ENCODE measurements at regions not wholly inside any gene's neighbourhood (a gene's known extent, or its start where the extent isn't known, plus 50 kb on each side); places are given as distances from the start of the nearest gene placed in this dataset.

DNA sequence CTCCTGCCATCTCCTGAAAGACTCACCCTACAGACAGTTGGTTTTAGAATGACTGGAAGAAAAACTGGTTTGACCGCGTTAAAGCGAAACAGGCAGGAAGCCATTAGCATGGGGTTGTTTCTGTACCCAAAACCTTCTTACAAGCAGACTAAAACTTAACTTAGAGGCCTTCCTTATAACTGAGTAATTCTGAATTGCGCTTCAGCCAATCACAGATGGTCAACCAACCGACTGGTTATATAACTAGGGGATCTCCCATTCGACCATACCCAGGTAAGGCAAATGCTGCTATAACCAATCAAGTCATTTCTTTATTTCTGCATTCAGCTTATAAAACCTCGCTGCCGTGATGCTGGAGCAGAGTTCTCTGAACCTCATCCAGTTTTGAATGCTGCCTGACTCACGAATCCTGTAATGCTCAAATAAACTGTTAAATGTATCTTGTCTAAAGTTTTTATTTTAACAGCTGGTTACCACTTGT is 87.8 kb upstream of the DRD2 start:
- DNase-seq = peak; percentile 2 to 30
- Mint-ChIP-seq H3K36me3 (ENCODE audit: insufficient read depth in 2 of 2) (no peaks in the 10 kb centered on the region), H3K27me3 (ENCODE audit: low read depth) (peaks cover 36% of the 10 kb centered on the region), H3K4me3 (peak overlapping the region in 1 of 2 donors; percentile 32), H3K4me1 (ENCODE audit: low read depth) (no peaks in the 10 kb centered on the region), H3K9me3 (no peaks in the 10 kb centered on the region), H3K27ac (peak overlapping the region; percentile 16)
- ATAC-seq (replicated peaks in 1 of 2) = peak; percentile 77 to 86

- Mint-ChIP-seq H3K4me1 (ENCODE audit: low read depth) (no peaks in the 10 kb centered on the region), H3K27ac (no peak overlapping the region), H3K27me3 (ENCODE audit: low read depth) (peaks cover 36% of the 10 kb centered on the region), H3K36me3 (ENCODE audit: insufficient read depth in 2 of 2) (no peaks in the 10 kb centered on the region), H3K4me3 (peak overlapping the region in 1 of 2 donors; percentile 32), H3K9me3 (no peaks in the 10 kb centered on the region)
- DNase-seq = no peak
- peak; percentile 54 to 55 for ATAC-seq (replicated peaks in 1 of 2)
These were observed 87.4 kb upstream of the DRD2 start for GRCh38 chr11:113562576-113562975.

DNA sequence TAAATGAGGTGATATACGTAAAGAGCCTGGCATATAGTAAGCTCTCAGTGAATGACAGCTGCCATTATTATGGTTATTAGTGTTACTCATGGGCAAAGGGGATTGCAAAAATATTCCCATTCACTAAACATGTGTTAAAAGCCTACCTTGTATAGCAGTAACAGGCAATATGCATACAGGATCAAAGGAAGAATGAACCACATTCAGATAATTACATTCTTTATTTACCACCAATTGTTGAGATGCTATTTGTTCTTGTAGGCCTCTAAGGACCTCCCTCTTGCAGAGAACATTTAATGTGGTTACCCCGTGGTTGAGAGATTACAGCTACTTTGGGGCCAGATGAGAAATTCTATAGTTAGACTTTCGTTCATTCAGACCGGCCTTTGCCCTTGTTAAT is 82.7 kb upstream of the DRD2 start:
- Mint-ChIP-seq H3K27me3 (ENCODE audit: low read depth) (peaks cover 18% of the 10 kb centered on the region), H3K9me3 (no peaks in the 10 kb centered on the region), H3K4me3 (no peak overlapping the region), H3K27ac (no peak overlapping the region), H3K4me1 (ENCODE audit: low read depth) (no peaks in the 10 kb centered on the region), H3K36me3 (ENCODE audit: insufficient read depth in 2 of 2) (no peaks in the 10 kb centered on the region)
- DNase-seq = no peak
- ATAC-seq (replicated peaks in 1 of 2) = no peak

- no peaks in the 10 kb centered on the region for H3K9me3 Mint-ChIP-seq
- H3K4me1 Mint-ChIP-seq (ENCODE audit: low read depth) = no peaks in the 10 kb centered on the region
- no peaks in the 10 kb centered on the region for H3K36me3 Mint-ChIP-seq (ENCODE audit: insufficient read depth in 2 of 2)
- H3K27me3 Mint-ChIP-seq (ENCODE audit: low read depth) = peaks cover 35% of the 10 kb centered on the region
- no peak overlapping the region for H3K4me3 Mint-ChIP-seq
- ATAC-seq (replicated peaks in 1 of 2) (no peak), DNase-seq (no peak)
- no peak overlapping the region for H3K27ac Mint-ChIP-seq
These were observed 80.8 kb upstream of the DRD2 start for GRCh38 chr11:113556036-113556435.

DNA sequence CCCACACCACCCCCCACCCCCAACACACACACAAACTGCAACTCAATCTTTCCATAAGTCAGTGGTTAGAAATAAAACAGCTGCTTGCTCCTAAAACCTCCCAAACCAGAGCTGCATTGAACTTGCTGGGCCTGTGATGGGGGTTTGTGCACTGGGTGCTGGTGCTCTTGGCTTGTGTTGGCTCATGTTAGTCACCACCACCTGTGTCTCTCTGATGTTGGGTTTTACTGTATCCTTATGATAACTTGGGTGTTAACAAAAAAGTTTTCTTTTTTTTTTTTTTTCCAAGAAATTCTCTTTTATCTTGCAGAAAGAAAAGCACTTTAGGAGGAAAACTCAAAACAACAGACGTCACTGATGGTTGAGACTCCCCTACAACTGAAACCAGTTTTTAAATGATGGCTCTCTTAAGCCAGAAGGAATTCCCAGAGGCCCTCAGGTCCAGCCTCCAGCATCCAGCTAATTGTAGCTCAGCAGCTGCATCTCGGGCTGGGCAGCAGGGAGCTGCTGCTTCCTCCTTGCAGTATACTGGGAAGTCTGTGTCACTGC is 79.9 kb upstream of the DRD2 start:
- H3K4me1 Mint-ChIP-seq (ENCODE audit: low read depth) = no peaks in the 10 kb centered on the region
- H3K36me3 Mint-ChIP-seq (ENCODE audit: insufficient read depth in 2 of 2) = no peaks in the 10 kb centered on the region
- ATAC-seq (replicated peaks in 1 of 2) (peak in 1 of 2 donors; percentile 39), DNase-seq (no peak)
- H3K27ac Mint-ChIP-seq = no peak overlapping the region
- no peak overlapping the region for H3K4me3 Mint-ChIP-seq
- no peaks in the 10 kb centered on the region for H3K9me3 Mint-ChIP-seq
- peaks cover 44% of the 10 kb centered on the region for H3K27me3 Mint-ChIP-seq (ENCODE audit: low read depth)

GRCh38 chr11:113554526-113554925 is 79.3 kb upstream of the DRD2 start:
- Mint-ChIP-seq H3K27me3 (ENCODE audit: low read depth) (peaks cover 50% of the 10 kb centered on the region), H3K36me3 (ENCODE audit: insufficient read depth in 2 of 2) (no peaks in the 10 kb centered on the region), H3K27ac (no peak overlapping the region), H3K9me3 (no peaks in the 10 kb centered on the region), H3K4me3 (no peak overlapping the region), H3K4me1 (ENCODE audit: low read depth) (no peaks in the 10 kb centered on the region)
- no peak for DNase-seq
- no peak for ATAC-seq (replicated peaks in 1 of 2)

DNA sequence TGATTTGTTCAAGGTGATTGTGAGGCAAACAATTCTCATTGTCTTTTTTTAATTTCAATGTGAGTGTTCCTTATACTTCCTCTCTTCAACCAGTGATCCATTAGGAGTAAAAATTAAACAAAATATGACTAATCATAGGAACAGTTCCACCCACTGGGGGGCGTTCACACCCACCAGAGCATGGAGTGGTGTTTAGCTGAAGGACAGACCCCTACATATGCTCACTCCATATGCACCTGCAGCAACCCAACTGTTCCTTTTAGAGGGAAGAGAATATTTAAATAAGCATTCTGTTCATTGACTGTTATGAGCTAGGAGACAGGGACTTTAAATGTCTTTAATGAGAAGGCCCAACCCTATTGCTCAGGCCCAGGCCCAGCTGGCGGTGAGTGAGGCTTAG is 78.7 kb upstream of the DRD2 start:
- Mint-ChIP-seq H3K27ac (no peak overlapping the region), H3K4me1 (ENCODE audit: low read depth) (no peaks in the 10 kb centered on the region), H3K9me3 (no peaks in the 10 kb centered on the region), H3K27me3 (ENCODE audit: low read depth) (peaks cover 56% of the 10 kb centered on the region), H3K36me3 (ENCODE audit: insufficient read depth in 2 of 2) (no peaks in the 10 kb centered on the region), H3K4me3 (no peak overlapping the region)
- no peak for DNase-seq
- ATAC-seq (replicated peaks in 1 of 2) = no peak

- no peak for DNase-seq
- Mint-ChIP-seq H3K36me3 (ENCODE audit: insufficient read depth in 2 of 2) (no peaks in the 10 kb centered on the region), H3K4me3 (no peak overlapping the region), H3K27me3 (ENCODE audit: low read depth) (peaks cover 59% of the 10 kb centered on the region), H3K27ac (no peak overlapping the region), H3K9me3 (no peaks in the 10 kb centered on the region), H3K4me1 (ENCODE audit: low read depth) (no peaks in the 10 kb centered on the region)
- no peak for ATAC-seq (replicated peaks in 1 of 2)
These were observed 78.0 kb upstream of the DRD2 start for GRCh38 chr11:113553235-113553634.

GRCh38 chr11:113552271-113552670 is 77.1 kb upstream of the DRD2 start:
- Mint-ChIP-seq H3K27ac (no peak overlapping the region), H3K4me3 (no peak overlapping the region), H3K4me1 (ENCODE audit: low read depth) (no peaks in the 10 kb centered on the region), H3K9me3 (no peaks in the 10 kb centered on the region), H3K27me3 (ENCODE audit: low read depth) (peaks cover 62% of the 10 kb centered on the region), H3K36me3 (ENCODE audit: insufficient read depth in 2 of 2) (no peaks in the 10 kb centered on the region)
- DNase-seq (no peak), ATAC-seq (replicated peaks in 1 of 2) (no peak)

DNA sequence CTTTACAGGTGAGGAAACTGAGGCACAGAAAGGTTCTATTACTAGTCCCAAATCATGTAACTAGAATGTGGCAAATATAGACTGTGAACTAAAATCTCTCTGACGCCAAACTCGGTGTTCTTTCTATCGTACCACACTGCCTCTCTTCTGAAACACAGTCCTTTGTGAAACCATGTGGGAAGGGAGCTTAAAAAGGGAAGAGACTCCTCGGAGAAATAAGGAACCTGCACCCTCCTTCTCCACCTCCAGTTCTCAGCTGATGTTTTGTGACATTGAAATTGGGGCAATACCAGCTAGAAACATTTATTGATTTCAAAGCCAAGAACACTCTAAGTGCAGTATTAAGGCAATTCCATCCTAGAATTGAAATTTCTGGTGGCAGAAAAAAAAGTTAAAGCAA is 76.4 kb upstream of the DRD2 start:
- no peaks in the 10 kb centered on the region for H3K9me3 Mint-ChIP-seq
- no peak overlapping the region for H3K4me3 Mint-ChIP-seq
- no peaks in the 10 kb centered on the region for H3K36me3 Mint-ChIP-seq (ENCODE audit: insufficient read depth in 2 of 2)
- peaks cover 56% of the 10 kb centered on the region for H3K27me3 Mint-ChIP-seq (ENCODE audit: low read depth)
- DNase-seq (no peak), ATAC-seq (replicated peaks in 1 of 2) (no peak)
- H3K27ac Mint-ChIP-seq = no peak overlapping the region
- H3K4me1 Mint-ChIP-seq (ENCODE audit: low read depth) = no peaks in the 10 kb centered on the region

DNA sequence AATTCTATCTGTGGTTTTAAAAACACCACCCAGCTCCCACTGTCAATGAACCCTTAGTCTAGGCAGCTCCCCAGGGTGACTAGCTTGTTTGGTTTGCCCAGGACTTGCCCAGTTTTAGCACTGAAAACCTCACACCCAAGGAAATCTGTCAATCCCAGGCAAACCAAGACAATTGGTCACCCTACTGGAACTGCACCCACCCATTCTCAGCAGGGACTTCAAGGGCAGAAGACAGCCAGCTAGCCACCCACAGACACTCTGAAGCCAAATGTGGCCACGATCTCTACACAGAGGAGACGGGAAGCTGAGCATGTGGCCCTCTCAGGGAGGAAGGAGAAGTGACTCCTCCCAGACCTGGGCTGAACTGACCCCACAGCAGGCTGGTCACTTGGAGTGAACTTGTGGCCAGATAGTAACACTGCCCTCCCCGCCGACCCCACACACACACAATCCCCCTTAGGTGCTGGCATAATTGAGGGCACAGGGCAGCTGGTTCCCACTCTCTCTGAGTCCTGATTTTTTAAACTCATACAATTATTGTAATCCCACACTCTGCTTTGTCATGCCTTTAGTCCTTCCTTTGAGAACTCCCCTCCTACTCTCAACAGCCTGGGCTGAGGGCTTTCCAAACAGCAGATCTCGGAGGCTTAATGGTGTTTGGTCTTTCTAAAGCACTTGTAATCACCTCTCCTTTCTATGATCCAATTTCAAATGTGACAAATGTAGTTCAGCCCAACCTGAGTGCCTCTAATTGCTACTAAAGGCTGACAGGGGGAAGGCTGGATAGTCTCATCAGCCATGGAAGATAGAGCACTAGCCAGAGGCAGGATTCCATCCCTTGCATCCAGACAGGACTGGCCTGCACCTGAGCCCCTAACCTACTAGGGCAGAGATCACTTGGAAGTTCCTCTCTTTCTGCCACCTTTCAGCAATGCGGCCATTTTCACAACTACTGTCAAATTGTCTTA is 74.7 kb upstream of the DRD2 start:
- Mint-ChIP-seq H3K27ac (no peak overlapping the region), H3K4me1 (ENCODE audit: low read depth) (no peaks in the 10 kb centered on the region), H3K9me3 (no peaks in the 10 kb centered on the region), H3K36me3 (ENCODE audit: insufficient read depth in 2 of 2) (no peaks in the 10 kb centered on the region), H3K4me3 (no peak overlapping the region), H3K27me3 (ENCODE audit: low read depth) (peaks cover 54% of the 10 kb centered on the region)
- no peak for DNase-seq
- ATAC-seq (replicated peaks in 1 of 2) = no peak

- ATAC-seq (replicated peaks in 1 of 2) (no peak), DNase-seq (no peak)
- Mint-ChIP-seq H3K9me3 (no peaks in the 10 kb centered on the region), H3K4me1 (ENCODE audit: low read depth) (no peaks in the 10 kb centered on the region), H3K27me3 (ENCODE audit: low read depth) (peaks cover 54% of the 10 kb centered on the region), H3K4me3 (no peak overlapping the region), H3K36me3 (ENCODE audit: insufficient read depth in 2 of 2) (no peaks in the 10 kb centered on the region), H3K27ac (no peak overlapping the region)
These were observed 73.9 kb upstream of the DRD2 start for GRCh38 chr11:113549061-113549460.

- Mint-ChIP-seq H3K27me3 (ENCODE audit: low read depth) (peaks cover 56% of the 10 kb centered on the region), H3K9me3 (no peaks in the 10 kb centered on the region), H3K4me1 (ENCODE audit: low read depth) (no peaks in the 10 kb centered on the region), H3K27ac (no peak overlapping the region), H3K4me3 (no peak overlapping the region), H3K36me3 (ENCODE audit: insufficient read depth in 2 of 2) (no peaks in the 10 kb centered on the region)
- DNase-seq (no peak), ATAC-seq (replicated peaks in 1 of 2) (no peak)
These were observed 72.5 kb upstream of the DRD2 start for GRCh38 chr11:113547739-113548138.

Data from activated T-cell treated with anti-CD3 and anti-CD28 coated beads, Interleukin-2, amount 50 U/mL, for 72 hours (primary cell).